ENCODE measurements at regions not wholly inside any gene's neighbourhood (a gene's known extent, or its start where the extent isn't known, plus 50 kb on each side); places are given as distances from the start of the nearest gene placed in this dataset.

DNA sequence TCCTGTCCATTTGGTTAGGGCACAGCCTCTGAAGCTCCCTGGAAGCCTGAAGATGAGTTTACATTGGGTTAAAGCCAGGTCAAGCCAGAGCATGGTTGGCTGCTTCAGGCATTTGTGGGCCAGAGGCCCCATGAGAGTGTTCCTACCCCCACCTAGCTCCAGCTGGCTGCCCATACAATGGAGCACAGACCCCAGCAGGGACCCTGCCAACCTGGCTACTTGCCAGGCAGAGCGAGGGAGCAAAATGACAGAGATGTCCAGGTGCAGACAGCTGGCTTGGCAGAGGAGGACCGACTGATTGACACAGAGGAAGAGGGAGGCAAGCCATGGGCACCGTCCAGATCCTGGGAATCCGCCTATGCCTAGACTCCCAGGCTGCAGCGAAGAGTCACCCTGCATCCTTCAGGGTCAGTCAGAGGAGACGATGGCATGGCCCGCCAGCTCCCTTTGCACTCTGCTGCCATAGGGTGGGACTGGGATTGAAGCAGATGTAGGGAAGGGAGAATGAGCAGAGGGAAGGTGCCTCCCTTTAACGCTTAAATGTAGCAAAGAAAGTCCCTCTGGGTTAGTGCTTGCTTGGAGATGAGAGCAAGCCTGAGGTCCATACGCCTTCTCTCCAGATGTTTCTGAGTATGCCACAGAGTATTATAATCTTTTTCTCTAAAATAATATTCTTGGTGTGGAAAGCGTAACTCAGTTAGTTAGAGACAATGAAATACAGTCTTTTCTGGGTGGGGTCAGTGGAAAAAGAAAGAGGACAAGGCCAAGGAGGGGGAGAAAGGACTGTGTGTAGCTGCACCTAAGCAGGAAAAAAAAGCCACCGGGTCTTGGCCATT lies 77.6 kb upstream of the FYN start:
- 87% methylated on average over 5 of the region's 11 CpGs for WGBS (ENCODE audit: insufficient coverage, low coverage, low lambda C conversion rate, missing lambda C conversion rate)

DNA sequence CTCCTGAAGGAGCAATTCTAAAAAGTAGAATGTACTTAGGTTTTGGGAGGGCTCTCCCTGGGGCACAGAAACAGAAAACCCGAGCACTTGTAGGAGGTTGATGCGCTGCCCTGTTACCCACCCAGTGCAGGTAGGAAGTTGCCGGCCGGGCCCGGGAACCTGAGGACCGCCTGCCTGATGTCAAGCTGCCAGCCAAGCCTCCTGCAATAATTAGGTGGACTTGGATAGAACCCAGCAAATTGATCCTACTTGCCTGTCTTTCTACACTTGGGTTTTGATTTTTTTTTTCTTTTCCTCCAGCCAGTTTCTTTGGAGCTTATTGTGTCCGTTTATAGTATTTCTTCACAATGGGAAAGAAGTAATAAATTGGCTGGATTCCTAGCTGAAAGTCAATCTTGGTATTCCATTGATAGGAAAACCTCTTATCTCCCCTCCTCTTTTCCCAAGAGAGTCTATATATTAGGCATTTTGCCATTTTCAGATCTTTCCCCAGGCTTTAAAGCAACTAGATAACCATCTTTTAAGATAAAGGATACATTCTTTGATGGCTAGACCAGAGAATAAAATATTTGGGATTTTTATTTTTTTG lies 78.3 kb upstream of the FYN start:
- 80% methylated on average over 1 of the region's 7 CpGs for WGBS (ENCODE audit: insufficient coverage, low coverage, low lambda C conversion rate, missing lambda C conversion rate)
- H3K4me1 ChIP-seq: no peaks in the 10 kb centered on the region
- H3K27ac ChIP-seq: no peak overlapping the region
- no peak overlapping the region for H3K4me3 ChIP-seq
- no peak for ATAC-seq
- no peaks in the 10 kb centered on the region for H3K36me3 ChIP-seq
- no peak for DNase-seq
- TF ChIP-seq POLR2A (IDR thresholded peaks at IDR 0.05): no peak
- TF ChIP-seq, protein P1, sequence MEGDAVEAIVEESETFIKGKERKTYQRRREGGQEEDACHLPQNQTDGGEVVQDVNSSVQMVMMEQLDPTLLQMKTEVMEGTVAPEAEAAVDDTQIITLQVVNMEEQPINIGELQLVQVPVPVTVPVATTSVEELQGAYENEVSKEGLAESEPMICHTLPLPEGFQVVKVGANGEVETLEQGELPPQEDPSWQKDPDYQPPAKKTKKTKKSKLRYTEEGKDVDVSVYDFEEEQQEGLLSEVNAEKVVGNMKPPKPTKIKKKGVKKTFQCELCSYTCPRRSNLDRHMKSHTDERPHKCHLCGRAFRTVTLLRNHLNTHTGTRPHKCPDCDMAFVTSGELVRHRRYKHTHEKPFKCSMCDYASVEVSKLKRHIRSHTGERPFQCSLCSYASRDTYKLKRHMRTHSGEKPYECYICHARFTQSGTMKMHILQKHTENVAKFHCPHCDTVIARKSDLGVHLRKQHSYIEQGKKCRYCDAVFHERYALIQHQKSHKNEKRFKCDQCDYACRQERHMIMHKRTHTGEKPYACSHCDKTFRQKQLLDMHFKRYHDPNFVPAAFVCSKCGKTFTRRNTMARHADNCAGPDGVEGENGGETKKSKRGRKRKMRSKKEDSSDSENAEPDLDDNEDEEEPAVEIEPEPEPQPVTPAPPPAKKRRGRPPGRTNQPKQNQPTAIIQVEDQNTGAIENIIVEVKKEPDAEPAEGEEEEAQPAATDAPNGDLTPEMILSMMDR (IDR thresholded peaks at IDR 0.05): no peak
- intact Hi-C loops (cut with DNase I): no loop called here
- H3K27me3 ChIP-seq: no peaks in the 10 kb centered on the region
- no peaks in the 10 kb centered on the region for H3K9me3 ChIP-seq

More for the DNA sequence above, 77.6 kb upstream of the FYN start:
- Histone ChIP-seq H3K9me3 (no peaks in the 10 kb centered on the region), H3K4me1 (no peaks in the 10 kb centered on the region), H3K4me3 (no peak overlapping the region), H3K27ac (no peak overlapping the region), H3K27me3 (no peaks in the 10 kb centered on the region), H3K36me3 (no peaks in the 10 kb centered on the region)
- DNase-seq (no peak), ATAC-seq (peak in 3 of 4 donors; percentile 49 to 74 (median 54))
- TF ChIP-seq, protein P1 (IDR thresholded peaks at IDR 0.05): no peak
- intact Hi-C loops (cut with DNase I): no loop called here

DNA sequence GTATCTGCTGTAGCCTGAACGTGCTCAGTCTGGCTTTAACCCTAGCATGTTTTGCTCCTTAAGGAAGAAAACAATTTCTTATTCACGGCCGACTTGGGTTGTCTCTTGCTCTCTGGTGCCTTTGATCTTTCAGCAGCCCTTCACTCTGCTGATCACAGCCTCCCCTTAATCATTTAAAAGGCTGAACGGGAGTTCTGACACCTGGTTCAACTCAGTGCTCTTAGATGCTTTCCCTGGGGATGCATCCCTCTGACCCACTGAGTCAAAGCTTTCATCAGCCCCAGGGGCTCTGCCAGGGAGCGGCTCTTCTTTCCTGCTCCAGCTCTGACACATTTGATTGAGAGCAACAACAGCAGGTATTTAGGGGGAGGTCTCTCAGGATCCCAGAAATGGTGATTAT lies 79.0 kb upstream of the FYN start:
- Histone ChIP-seq H3K4me1 (no peaks in the 10 kb centered on the region), H3K27me3 (no peaks in the 10 kb centered on the region), H3K27ac (no peak overlapping the region), H3K36me3 (no peaks in the 10 kb centered on the region), H3K4me3 (no peak overlapping the region), H3K9me3 (no peaks in the 10 kb centered on the region)
- 48% methylated on average over 5 of the region's 5 CpGs for WGBS (ENCODE audit: insufficient coverage, low coverage, low lambda C conversion rate, missing lambda C conversion rate)
- TF ChIP-seq, protein P1 (IDR thresholded peaks at IDR 0.05): no peak
- TF ChIP-seq POLR2A (IDR thresholded peaks at IDR 0.05): no peak
- no peak for ATAC-seq
- no peak for DNase-seq
- intact Hi-C loops (cut with DNase I): no loop called here

DNA sequence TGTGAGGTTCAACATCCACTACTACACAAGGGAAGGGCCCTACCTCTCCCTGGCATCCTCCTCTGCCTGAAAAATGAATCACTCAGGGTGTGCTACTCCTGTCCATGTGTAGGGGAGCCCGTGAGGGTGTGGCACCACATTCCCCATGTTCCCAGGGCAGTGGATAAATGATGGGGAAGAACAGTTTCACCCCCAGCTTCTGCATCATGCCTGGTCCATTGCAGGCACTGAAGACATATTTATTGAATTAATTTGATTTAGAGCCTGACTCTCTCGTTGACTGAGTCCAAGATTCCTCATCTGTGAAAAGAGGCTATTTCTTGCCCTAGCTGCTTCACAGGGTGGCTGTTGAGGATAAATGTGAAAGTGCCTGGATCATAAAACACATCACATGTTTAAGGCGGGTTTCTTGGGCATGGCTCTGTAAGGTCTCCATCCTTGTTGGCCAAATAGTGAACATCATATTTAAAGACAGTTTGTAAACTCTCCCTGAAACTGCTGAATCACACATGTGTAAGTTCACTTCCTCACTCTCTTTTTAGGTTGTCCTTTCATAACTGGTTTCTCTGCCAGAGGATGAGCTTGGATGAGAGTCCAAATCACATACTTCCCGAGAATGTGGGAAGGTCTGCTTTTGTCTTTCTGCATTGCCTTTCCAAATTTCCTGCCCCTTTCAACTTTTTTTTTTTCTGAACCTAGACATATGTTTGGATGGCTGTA lies 79.7 kb upstream of the FYN start:
- no peak for ATAC-seq
- WGBS (ENCODE audit: insufficient coverage, low coverage, low lambda C conversion rate, missing lambda C conversion rate): 48% methylated on average over 3 of the region's 4 CpGs
- no peaks in the 10 kb centered on the region for H3K36me3 ChIP-seq
- DNase-seq: no peak
- H3K9me3 ChIP-seq: no peaks in the 10 kb centered on the region
- no peaks in the 10 kb centered on the region for H3K4me1 ChIP-seq
- no peaks in the 10 kb centered on the region for H3K27me3 ChIP-seq
- intact Hi-C loops (cut with DNase I): no loop called here
- no peak overlapping the region for H3K27ac ChIP-seq
- TF ChIP-seq POLR2A (IDR thresholded peaks at IDR 0.05): no peak
- TF ChIP-seq, protein P1 (IDR thresholded peaks at IDR 0.05): no peak
- H3K4me3 ChIP-seq: no peak overlapping the region

All from right lobe of liver (tissue), 6 donors.